IMR-90 (cell line): ENCODE measurements at regions not wholly inside any gene's neighbourhood (a gene's known extent, or its start where the extent isn't known, plus 50 kb on each side); places are given as distances from the start of the nearest gene placed in this dataset.

Source experiments
- ATAC-seq: fragments of 200-7000 bp; cut with Tn5 transposase; 2 replicates; pipeline ENCODE4 v1.9.1; 2020; ENCODE audit warnings: low read depth, mild to moderate bottlenecking, moderate library complexity
- BruUV-seq: library from RNA; stranded (reverse); fragments of 400-500 nt; replicated peaks from 2 replicates; lab custom pipeline; 2021; lab: Mats Ljungman, UMichigan
- CTCF ChIA-PET: fragments of 300-600 bp; formaldehyde crosslinking; extraction: SDS; loops from one replicate; lab custom pipeline; 2021; ENCODE audit warnings: antibody characterized with exemption; lab: Yijun Ruan, JAX
- POLR2A ChIA-PET: fragments of 300-600 bp; sonication (Branson Sonifier 250); formaldehyde crosslinking; loops from one replicate; lab custom pipeline; 2022; ENCODE audit warnings: antibody characterized with exemption; ENCODE audit not compliant: unreplicated experiment; lab: Charles Lee
- DNase-seq: peaks from one replicate; pipeline ENCODE4 v3.0.0; 2013
- H2AFZ ChIP-seq: replicated peaks from 2 replicates; pipeline ENCODE3; 2013; ENCODE audit warnings: low read length, mild to moderate bottlenecking; ENCODE audit not compliant: poor library complexity
- H2AK5ac ChIP-seq: 2 replicates; pipeline ENCODE4 v1.6.1; 2013; ENCODE audit warnings: low read depth, low read length, inconsistent platforms
- H2AK9ac ChIP-seq: replicated peaks from 2 replicates; pipeline ENCODE3; 2013; ENCODE audit warnings: mild to moderate bottlenecking, low read depth, low read length, moderate library complexity; ENCODE audit not compliant: poor library complexity
- H2BK120ac ChIP-seq: 2 replicates; pipeline ENCODE4 v1.6.1; 2013; ENCODE audit warnings: low read depth, low read length, inconsistent platforms
- H2BK15ac ChIP-seq: 3 replicates; pipeline ENCODE4 v1.6.1; 2013; ENCODE audit warnings: low read depth, low read length, inconsistent platforms
- H2BK20ac ChIP-seq: 2 replicates; pipeline ENCODE4 v1.6.1; 2013; ENCODE audit warnings: low read depth, mild to moderate bottlenecking, inconsistent platforms, low read length, moderate library complexity
- H2BK5ac ChIP-seq: 2 replicates; pipeline ENCODE4 v1.6.1; 2013; ENCODE audit warnings: mild to moderate bottlenecking, low read depth, low read length, inconsistent platforms; ENCODE audit not compliant: poor library complexity, severe bottlenecking
- H3K14ac ChIP-seq: replicated peaks from 2 replicates; pipeline ENCODE4 v1.6.1; 2013; ENCODE audit warnings: low read depth, low read length, inconsistent platforms
- H3K18ac ChIP-seq: 2 replicates; pipeline ENCODE4 v1.6.1; 2013; ENCODE audit warnings: low read depth, low read length, control low read depth
- H3K23ac ChIP-seq: 2 replicates; pipeline ENCODE4 v1.6.1; 2013; ENCODE audit warnings: low read depth, low read length, inconsistent platforms
- H3K27ac ChIP-seq: 2 replicates; pipeline ENCODE4 v1.5.1; 2013; ENCODE audit warnings: mild to moderate bottlenecking, control low read depth, low read length; ENCODE audit not compliant: insufficient read depth
- H3K27me3 ChIP-seq: 2 replicates; pipeline ENCODE4 v1.6.1; 2013; ENCODE audit warnings: low read length; ENCODE audit not compliant: control insufficient read depth, insufficient read depth
- H3K36me3 ChIP-seq: 2 replicates; pipeline ENCODE4 v1.6.1; 2013; ENCODE audit warnings: low read length, mixed read lengths; ENCODE audit not compliant: control insufficient read depth, insufficient read depth
- H3K4ac ChIP-seq: 2 replicates; pipeline ENCODE4 v1.6.1; 2013; ENCODE audit warnings: low read depth, low read length, inconsistent platforms
- H3K4me1 ChIP-seq: 2 replicates; pipeline ENCODE4 v1.6.1; 2013; ENCODE audit warnings: low read length, mixed read lengths; ENCODE audit not compliant: control insufficient read depth, insufficient read depth
- H3K4me2 ChIP-seq: 2 replicates; pipeline ENCODE4 v1.6.1; 2013; ENCODE audit warnings: low read depth, mild to moderate bottlenecking, control low read depth, low read length, moderate library complexity
- H3K4me3 ChIP-seq: 2 replicates; pipeline ENCODE4 v1.5.1; 2013; ENCODE audit warnings: low read depth, mild to moderate bottlenecking, control low read depth, low read length, moderate library complexity; ENCODE audit not compliant: insufficient read depth
- H3K56ac ChIP-seq: 2 replicates; pipeline ENCODE4 v1.6.1; 2013; ENCODE audit warnings: low read length, inconsistent platforms; ENCODE audit not compliant: insufficient read depth; ENCODE audit errors: extremely low read depth
- H3K79me1 ChIP-seq, 2 experiments: 2 replicates each; pipeline ENCODE4 v1.6.1; 2013; ENCODE audit warnings: low read length in 2 of 2, inconsistent platforms in 1 of 2, low read depth in 1 of 2
- H3K9ac ChIP-seq: 2 replicates; pipeline ENCODE4 v1.6.1; 2013; ENCODE audit warnings: low read depth, low read length, control low read depth
- H3K9me1 ChIP-seq: 2 replicates; pipeline ENCODE4 v1.6.1; 2013; ENCODE audit warnings: low read length, inconsistent platforms; ENCODE audit not compliant: insufficient read depth
- H3K9me3 ChIP-seq: 2 replicates; pipeline ENCODE4 v1.6.1; 2013; ENCODE audit warnings: low read length; ENCODE audit not compliant: control insufficient read depth, insufficient read depth
- H4K20me1 ChIP-seq: 2 replicates; pipeline ENCODE4 v1.6.1; 2013; ENCODE audit warnings: low read length, inconsistent platforms; ENCODE audit not compliant: insufficient read depth
- H4K5ac ChIP-seq: 2 replicates; pipeline ENCODE4 v1.6.1; 2013; ENCODE audit warnings: mild to moderate bottlenecking, low read depth, low read length, control low read depth
- H4K8ac ChIP-seq, 2 experiments: 2 replicates each; pipeline ENCODE4 v1.6.1; 2013; ENCODE audit warnings: low read depth in 2 of 2, low read length in 2 of 2, control low read depth in 1 of 2, inconsistent platforms in 1 of 2
- H4K91ac ChIP-seq: 2 replicates; pipeline ENCODE4 v1.6.1; 2013; ENCODE audit warnings: low read depth, low read length, inconsistent platforms; ENCODE audit not compliant: insufficient read depth
- MAFK ChIP-seq: IDR thresholded peaks from 2 replicates; pipeline ENCODE4 v1.6.1; 2012; ENCODE audit warnings: low read depth, low read length, improper control_type of control experiment
- WGBS, 2 experiments: methylation state at CpG; one replicate each; pipeline versions ENCODE4 v1.1.5 to v1.1.7; 2013; ENCODE audit warnings: missing lambda C conversion rate in 2 of 2; ENCODE audit not compliant: insufficient read length in 1 of 2; ENCODE audit errors: extremely low coverage in 2 of 2; 5-methylcytosine and 5-hydroxymethylcytosine counted together
- dilution Hi-C: fragments of 300-500 bp; cut with HindIII; formaldehyde crosslinking; loops from one replicate; pipeline ENCODE4 v1.14.3; 2018; ENCODE audit warnings: low sequenced_read_pairs; ENCODE audit not compliant: unreplicated experiment
- in situ Hi-C: fragments of 300-500 bp; cut with MboI; formaldehyde crosslinking; loops from 3 replicates; pipeline ENCODE4 v1.14.3; 2019; ENCODE audit warnings: low sequenced_read_pairs, inconsistent platforms, mixed read lengths
- intact Hi-C: fragments of 100-400 bp; cut with micrococcal nuclease; formaldehyde crosslinking; loops from 2 replicates; pipeline ENCODE4 v1.10.0; 2022
- TF ChIP-seq, protein P1 (sequence below): fragments of 150-350 bp; IDR thresholded peaks from 2 replicates; pipeline ENCODE4 v1.6.1; 2016; ENCODE audit warnings: low read depth, mild to moderate bottlenecking, low read length, moderate library complexity, borderline replicate concordance

DNA sequence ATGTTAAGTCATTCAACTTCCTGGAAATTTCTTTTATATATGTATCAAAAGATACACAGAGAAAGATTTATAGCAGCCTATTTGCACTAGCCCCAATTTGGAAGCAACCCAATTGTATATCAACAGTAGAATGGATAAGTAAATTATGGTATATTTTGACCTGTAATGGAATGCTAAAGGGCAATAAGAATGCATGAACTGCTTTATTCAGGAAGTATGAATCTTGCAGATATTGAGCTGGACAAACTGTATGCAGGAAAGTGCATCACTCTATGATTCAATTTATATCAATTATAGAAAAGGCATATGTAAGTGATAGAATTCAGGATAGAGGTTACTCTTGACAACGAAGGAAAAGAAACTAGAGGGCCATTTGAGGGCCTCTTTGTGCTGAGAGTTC, 913.1 kb upstream of the FBXO33 start:
- Histone ChIP-seq H4K91ac (no peak overlapping the region), H2BK120ac (no peak overlapping the region), H3K9me1 (no peaks in the 10 kb centered on the region), H3K23ac (no peak overlapping the region), H4K8ac (no peak overlapping the region), H4K5ac (no peak overlapping the region), H2AFZ (no peak overlapping the region), H3K4me2 (no peak overlapping the region), H4K20me1 (no peaks in the 10 kb centered on the region), H3K18ac (no peak overlapping the region), H3K4me1 (no peaks in the 10 kb centered on the region), H3K36me3 (no peaks in the 10 kb centered on the region), H3K79me1 (no peaks in the 10 kb centered on the region), H3K9me3 (0 out of 2 replicates have a peak, but pooled peaks cover 2% of the 10 kb centered on the region), H2AK5ac (no peak overlapping the region), H2BK15ac (no peak overlapping the region), H3K9ac (no peak overlapping the region), H3K27me3 (no peaks in the 10 kb centered on the region), H3K27ac (no peak overlapping the region), H3K14ac (no peak overlapping the region), H3K4ac (no peak overlapping the region), H2BK20ac (no peak overlapping the region), H3K56ac (no peak overlapping the region), H2AK9ac (no peak overlapping the region), H2BK5ac (no peak overlapping the region), H3K4me3 (no peak overlapping the region)
- no CpG with 5 or more reads among the region's 1 CpG for WGBS, 2 experiments
- DNase-seq (no peak), ATAC-seq (no peak)
- ChIA-PET CTCF (no interaction called here), POLR2A (no interaction called here)
- no TSS peak for BruUV-seq
- in situ Hi-C loops: no loop called here
- dilution Hi-C loops: no loop called here
- TF ChIP-seq MAFK: no peak
- TF ChIP-seq, protein P1, sequence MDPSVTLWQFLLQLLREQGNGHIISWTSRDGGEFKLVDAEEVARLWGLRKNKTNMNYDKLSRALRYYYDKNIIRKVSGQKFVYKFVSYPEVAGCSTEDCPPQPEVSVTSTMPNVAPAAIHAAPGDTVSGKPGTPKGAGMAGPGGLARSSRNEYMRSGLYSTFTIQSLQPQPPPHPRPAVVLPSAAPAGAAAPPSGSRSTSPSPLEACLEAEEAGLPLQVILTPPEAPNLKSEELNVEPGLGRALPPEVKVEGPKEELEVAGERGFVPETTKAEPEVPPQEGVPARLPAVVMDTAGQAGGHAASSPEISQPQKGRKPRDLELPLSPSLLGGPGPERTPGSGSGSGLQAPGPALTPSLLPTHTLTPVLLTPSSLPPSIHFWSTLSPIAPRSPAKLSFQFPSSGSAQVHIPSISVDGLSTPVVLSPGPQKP: no peak
- intact Hi-C loops: no loop called here
